NOMO-1 treated with DMSO at 0.1 percent for 48 hours (cell line): ENCODE measurements at regions not wholly inside any gene's neighbourhood (a gene's known extent, or its start where the extent isn't known, plus 50 kb on each side); places are given as distances from the start of the nearest gene placed in this dataset.

Experiments used
- DNase-seq: peaks from one replicate; lab custom pipeline; 2025; ENCODE audit not compliant: unreplicated experiment; lab: John Stamatoyannopoulos, UW

DNA sequence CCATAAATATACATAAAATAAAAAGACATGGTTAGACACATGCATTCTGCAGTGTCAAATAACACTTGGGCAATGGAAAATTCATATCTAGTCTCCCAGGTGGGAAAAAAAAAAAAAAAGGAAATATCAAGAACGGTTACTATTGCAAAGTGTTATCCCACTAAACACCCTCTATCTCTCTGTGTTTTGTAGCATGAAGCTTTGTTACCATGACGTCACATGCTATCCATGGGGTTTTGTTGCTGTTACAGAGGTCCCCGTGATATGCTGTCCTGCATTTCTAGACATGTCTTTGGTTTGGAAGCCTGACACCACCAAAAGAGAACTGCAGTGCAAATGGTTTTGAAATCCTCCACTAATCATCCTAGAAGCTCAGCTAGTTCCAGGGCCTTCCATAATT is 50.7 kb upstream of the TLR3 start:
- DNase-seq = no peak

DNA sequence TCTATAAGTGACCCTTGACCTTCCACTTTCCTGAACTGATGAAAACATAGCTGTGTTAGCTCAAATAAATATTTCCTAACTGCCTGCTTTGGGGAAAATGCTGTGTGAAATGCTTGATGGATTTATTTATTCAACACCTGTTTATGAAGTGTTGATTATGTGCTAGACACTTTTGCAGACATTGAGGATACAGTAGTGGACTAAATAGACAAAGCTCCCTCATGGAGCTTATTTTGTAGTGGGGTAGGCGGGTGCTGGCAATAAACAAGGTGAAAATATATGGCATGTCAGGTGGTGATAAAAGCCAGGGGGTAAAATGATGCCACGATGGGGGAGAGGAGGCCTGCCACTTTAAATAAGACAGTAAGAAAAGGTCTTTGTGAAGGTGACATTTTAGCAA is 50.2 kb upstream of the TLR3 start:
- no peak for DNase-seq
